Stomach (tissue), 8 donors: ENCODE measurements at regions not wholly inside any gene's neighbourhood (a gene's known extent, or its start where the extent isn't known, plus 50 kb on each side); places are given as distances from the start of the nearest gene placed in this dataset.

ENCODE experiments used
- DNase-seq, 2 donors: peaks; one replicate each; pipeline versions ENCODE4 v3.0.0 to v3.0.0-alpha.2; 2013 to 2019
- H3K27ac ChIP-seq, 5 donors: fragments of 200-600 bp in 4 of 5; sonication (generic) in 4 of 5; one replicate each; pipeline ENCODE4 v1.5.1; 2013 to 2019; ENCODE audit warnings: mild to moderate bottlenecking in 1 of 5, moderate library complexity in 1 of 5
- H3K27me3 ChIP-seq, 3 donors: fragments of 200-600 bp; sonication (generic); one replicate each; pipeline ENCODE4 v1.5.1; 2017 to 2019; ENCODE audit warnings: mixed run types in 1 of 3
- H3K36me3 ChIP-seq, 4 donors: fragments of 200-600 bp; sonication (generic); 1 replicate in 3 of 4; 2 replicates in 1 of 4; pipeline ENCODE4 v1.5.1; 2016 to 2019
- H3K4me1 ChIP-seq, 4 donors: fragments of 200-600 bp; sonication (generic); one replicate each; pipeline ENCODE4 v1.5.1; 2016 to 2019
- H3K4me3 ChIP-seq, 4 donors: fragments of 200-600 bp; sonication (generic) in 3 of 4; one replicate each; pipeline ENCODE4 v1.5.1; 2016 to 2019; ENCODE audit warnings: mild to moderate bottlenecking in 1 of 4
- H3K9me3 ChIP-seq, 4 donors: fragments of 200-600 bp; sonication (generic); one replicate each; pipeline ENCODE4 v1.5.1; 2016 to 2019
- CTCF ChIP-seq, 7 experiments: fragments of 450-650 bp in 4 of 7; fragments of 200-600 bp in 3 of 7; sonication (generic) in 3 of 7; IDR thresholded peaks; one replicate each; pipeline ENCODE4 v1.5.1; 2016 to 2019; ENCODE audit warnings: antibody characterized with exemption in 7 of 7, control low read depth in 2 of 7, mild to moderate bottlenecking in 1 of 7
- EP300 ChIP-seq: sonication (generic); formaldehyde crosslinking; IDR thresholded peaks from one replicate; pipeline ENCODE4 v1.6.1; 2017; ENCODE audit warnings: antibody characterized with exemption
- POLR2A ChIP-seq, 4 donors: fragments of 450-650 bp; IDR thresholded peaks; one replicate each; pipeline ENCODE4 v1.6.1; 2016; ENCODE audit warnings: antibody characterized with exemption in 4 of 4, control low read depth in 2 of 4, mild to moderate bottlenecking in 1 of 4, moderate library complexity in 1 of 4
- POLR2AphosphoS5 ChIP-seq, 3 donors: sonication (generic); formaldehyde crosslinking; IDR thresholded peaks; one replicate each; pipeline ENCODE4 v1.6.1; 2016; ENCODE audit warnings: antibody characterized with exemption in 3 of 3
- whole genome bisulfite sequencing, 5 donors: extraction: QIAGEN DNeasy Blood & Tissue Kit in 3 of 5; methylation state at CpG; one replicate each; pipeline versions ENCODE4 v1.1.5 to v1.1.7; 2013 to 2018; 5-methylcytosine and 5-hydroxymethylcytosine counted together
- intact Hi-C: fragments of 100-400 bp; cut with DNase I; formaldehyde crosslinking; loops from one replicate; pipeline ENCODE4 v1.15.1; 2023; ENCODE audit warnings: low total_unique reads
- donor health status: healthy with polysubstance abuse.
- donor health status: Bipolar disorder and iron deficiency.
- donor health status: healthy.

- no peaks in the 10 kb centered on the region for H3K36me3 ChIP-seq
- 66 to 79% (median 73%) methylated on average over 6 of the region's 6 CpGs for WGBS, 5 donors
- TF ChIP-seq POLR2AphosphoS5 (IDR thresholded peaks at IDR 0.05): no peak
- no peak for TF ChIP-seq CTCF (IDR thresholded peaks at IDR 0.05)
- H3K4me3 ChIP-seq: no peak overlapping the region
- H3K27me3 ChIP-seq: no peaks in the 10 kb centered on the region
- H3K4me1 ChIP-seq: peaks cover 0 to 21% (median 12%) of the 10 kb centered on the region in 4 donors
- intact Hi-C loops: no loop called here
- DNase-seq: no peak
- peak overlapping the region in 2 of 5 donors; percentile 49 to 62 for H3K27ac ChIP-seq
- no peaks in the 10 kb centered on the region for H3K9me3 ChIP-seq
These were observed 59.9 kb upstream of the CORO2B start for GRCh38 chr15:68518785-68519430.

- intact Hi-C loops: no loop called here
These were observed 53.8 kb upstream of the CORO2B start for GRCh38 chr15:68524753-68525584.

GRCh38 chr15:68525815-68526214 is 53.0 kb upstream of the CORO2B start:
- intact Hi-C loops: no loop called here
- Histone ChIP-seq H3K36me3 (no peaks in the 10 kb centered on the region), H3K9me3 (peaks cover 0 to 1% (median 0%) of the 10 kb centered on the region in 4 donors), H3K27ac (peak overlapping the region in 1 of 5 donors; percentile 45), H3K4me3 (no peak overlapping the region), H3K4me1 (peaks cover 0 to 11% (median 0%) of the 10 kb centered on the region in 4 donors), H3K27me3 (no peaks in the 10 kb centered on the region)
- DNase-seq: no peak
- 69 to 89% (median 74%) methylated on average over 3 of the region's 3 CpGs for WGBS, 5 donors
- TF ChIP-seq POLR2A (IDR thresholded peaks at IDR 0.05) (no peak), POLR2AphosphoS5 (IDR thresholded peaks at IDR 0.05) (no peak), CTCF (IDR thresholded peaks at IDR 0.05) (no peak), EP300 (no peak)

More at GRCh38 chr15:68524753-68525584, 53.8 kb upstream of the CORO2B start:
- Histone ChIP-seq H3K9me3 (no peaks in the 10 kb centered on the region), H3K27ac (peak overlapping the region in 4 of 5 donors; percentile 9 to 62 (median 39)), H3K4me3 (no peak overlapping the region), H3K27me3 (no peaks in the 10 kb centered on the region), H3K4me1 (peaks cover 0 to 11% (median 0%) of the 10 kb centered on the region in 4 donors), H3K36me3 (no peaks in the 10 kb centered on the region)
- DNase-seq: no peak
- 53 to 71% (median 64%) methylated on average over 4 of the region's 4 CpGs for WGBS, 5 donors
- TF ChIP-seq POLR2A (IDR thresholded peaks at IDR 0.05) (no peak), POLR2AphosphoS5 (IDR thresholded peaks at IDR 0.05) (no peak), EP300 (no peak), CTCF (IDR thresholded peaks at IDR 0.05) (no peak)

GRCh38 chr15:68526269-68526668 is 52.5 kb upstream of the CORO2B start:
- Histone ChIP-seq H3K4me1 (peaks cover 0 to 11% (median 0%) of the 10 kb centered on the region in 4 donors), H3K27ac (no peak overlapping the region), H3K4me3 (no peak overlapping the region), H3K27me3 (no peaks in the 10 kb centered on the region), H3K9me3 (peaks cover 0 to 6% (median 2%) of the 10 kb centered on the region in 4 donors), H3K36me3 (no peaks in the 10 kb centered on the region)
- DNase-seq: no peak
- TF ChIP-seq EP300 (no peak), CTCF (IDR thresholded peaks at IDR 0.05) (no peak), POLR2A (IDR thresholded peaks at IDR 0.05) (no peak), POLR2AphosphoS5 (IDR thresholded peaks at IDR 0.05) (no peak)
- intact Hi-C loops: no loop called here
